ENCODE measurements at regions not wholly inside any gene's neighbourhood (a gene's known extent, or its start where the extent isn't known, plus 50 kb on each side); places are given as distances from the start of the nearest gene placed in this dataset.

- Histone ChIP-seq H4K20me1 (replicated peaks; ENCODE audit: control insufficient read depth, extremely low read depth, insufficient read depth, low read length) (no peaks in the 10 kb centered on the region), H3K4me3 (replicated peaks in 1 of 3; ENCODE audit: insufficient read depth in 1 of 3, low read depth in 1 of 3, low read length in 3 of 3) (no peak overlapping the region), H3K36me3 (ENCODE audit: control insufficient read depth in 2 of 2, extremely low read depth in 1 of 2, insufficient read depth in 2 of 2, low read length in 2 of 2) (no peaks in the 10 kb centered on the region), H3K4me1 (ENCODE audit: control insufficient read depth, extremely low read depth, insufficient read depth, low read length) (no peaks in the 10 kb centered on the region), H2AFZ (ENCODE audit: low read depth, low read length) (no peak overlapping the region), H3K79me2 (ENCODE audit: control insufficient read depth, insufficient read depth, low read length) (no peaks in the 10 kb centered on the region), H3K9me1 (replicated peaks; ENCODE audit: control insufficient read depth, extremely low read depth, insufficient read depth, low read length) (no peaks in the 10 kb centered on the region), H3K27me3 (ENCODE audit: control insufficient read depth in 2 of 2, insufficient read depth in 2 of 2, low read length in 2 of 2) (no peaks in the 10 kb centered on the region), H3K9me3 (replicated peaks; ENCODE audit: control insufficient read depth, insufficient read depth, low read length) (no peaks in the 10 kb centered on the region), H3K9ac (replicated peaks; ENCODE audit: extremely low read depth, insufficient read depth, low read length) (no peak overlapping the region), H3K27ac (ENCODE audit: insufficient read depth, low read depth, low read length) (no peak overlapping the region), H3K4me2 (ENCODE audit: insufficient read depth, low read length) (no peak overlapping the region)
- DNase-seq (ENCODE audit: low read depth, low spot score) (no peak), FAIRE-seq (no peak)
- no peak for TF ChIP-seq MAX (IDR thresholded peaks at IDR 0.05; ENCODE audit: insufficient read depth, insufficient read length)
- TF ChIP-seq POLR2AphosphoS5 (IDR thresholded peaks at IDR 0.05; ENCODE audit: insufficient read depth, low read depth, low read length) = no peak
- no peak for TF ChIP-seq EZH2 (IDR thresholded peaks at IDR 0.05; ENCODE audit: borderline replicate concordance, low read depth, low read length, severe bottlenecking)
- TF ChIP-seq POLR2A (IDR thresholded peaks at IDR 0.05; ENCODE audit: low read depth, low read length) = no peak
- no peak for TF ChIP-seq JUN (IDR thresholded peaks at IDR 0.05; ENCODE audit: borderline replicate concordance, insufficient read depth, insufficient read length, low read depth)
- no peak for TF ChIP-seq MYC (IDR thresholded peaks at IDR 0.05; ENCODE audit: low read depth, low read length)
- TF ChIP-seq GATA2 (IDR thresholded peaks at IDR 0.05; ENCODE audit: insufficient read depth, insufficient read length, low read depth, low read length) = no peak
- TF ChIP-seq CTCF (IDR thresholded peaks at IDR 0.05; ENCODE audit: extremely low read depth in 1 of 2, insufficient read depth in 1 of 2, low read depth in 1 of 2, low read length in 2 of 2) = no peak
- TF ChIP-seq FOS (IDR thresholded peaks at IDR 0.05; ENCODE audit: borderline replicate concordance, insufficient read depth, low read length) = no peak
- no TSS peak for BruUV-seq (replicated peaks)
- intact Hi-C loops (cut with micrococcal nuclease) (no loop called here), dilution Hi-C loops (cut with MboI; ENCODE audit: extremely low pct_ligation_motif_present, low sequenced_read_pairs) (no loop called here)
- ChIA-PET POLR2A (no interaction called here), CTCF (no interaction called here)
Observed at GRCh38 chr14:87386524-87386923, 606.5 kb downstream of the GALC start.
